Hematopoietic multipotent progenitor cell (in vitro differentiated cells): ENCODE measurements at regions not wholly inside any gene's neighbourhood (a gene's known extent, or its start where the extent isn't known, plus 50 kb on each side); places are given as distances from the start of the nearest gene placed in this dataset.

Source experiments
- DNase-seq, 3 donors: peaks; one replicate each; pipeline ENCODE4 v3.0.0-alpha.2; 2011 to 2015; ENCODE audit warnings: low read depth in 2 of 3, low spot score in 2 of 3

DNA sequence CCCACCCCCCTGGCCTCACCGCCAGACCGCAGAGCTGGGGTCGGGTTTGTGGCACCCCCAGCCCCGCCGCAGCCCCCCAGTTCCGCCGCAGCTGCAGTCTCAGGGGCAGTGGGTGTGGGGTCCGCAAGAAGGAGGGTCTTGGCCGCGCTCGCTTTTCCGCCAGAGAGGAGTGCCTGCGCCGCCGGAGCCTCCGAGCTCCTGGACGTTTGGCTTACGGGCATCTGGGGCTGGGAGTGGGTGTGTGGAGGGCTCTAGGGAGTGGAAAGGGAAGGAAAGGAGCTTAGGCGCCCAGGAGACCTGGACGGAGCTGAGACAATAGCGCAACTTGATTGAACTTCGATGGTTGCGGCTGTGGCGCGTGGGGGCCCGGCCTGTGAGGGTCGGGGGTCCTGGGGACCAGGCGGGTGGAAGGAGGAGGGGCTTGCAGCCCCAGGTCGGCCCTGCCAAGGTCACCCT lies 88.8 kb upstream of the IPO9 start:
- DNase-seq, result no peak

DNA sequence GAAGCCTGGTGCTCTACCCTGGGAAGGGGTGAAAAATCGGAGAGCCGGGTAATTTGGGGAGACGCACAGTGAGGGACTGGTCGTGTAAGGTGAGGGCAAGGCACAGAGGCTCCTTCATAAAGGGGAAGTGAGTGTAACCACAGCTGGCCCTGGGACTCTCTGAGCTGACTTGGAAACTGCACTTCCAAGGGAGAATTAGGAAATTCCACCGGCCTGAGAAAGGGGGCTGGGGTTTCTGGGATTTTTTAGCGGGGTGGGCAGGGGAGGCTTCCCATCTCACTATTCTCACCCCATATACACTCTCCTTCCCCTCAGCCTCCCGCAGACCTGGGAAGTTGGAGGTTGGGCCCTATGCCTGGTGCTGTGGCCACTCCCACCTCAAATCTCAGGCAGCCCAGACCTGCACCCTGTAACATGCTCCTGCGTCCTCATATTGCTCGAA lies 88.3 kb upstream of the IPO9 start:
- DNase-seq, result peak in 1 of 3 donors; percentile 54

DNA sequence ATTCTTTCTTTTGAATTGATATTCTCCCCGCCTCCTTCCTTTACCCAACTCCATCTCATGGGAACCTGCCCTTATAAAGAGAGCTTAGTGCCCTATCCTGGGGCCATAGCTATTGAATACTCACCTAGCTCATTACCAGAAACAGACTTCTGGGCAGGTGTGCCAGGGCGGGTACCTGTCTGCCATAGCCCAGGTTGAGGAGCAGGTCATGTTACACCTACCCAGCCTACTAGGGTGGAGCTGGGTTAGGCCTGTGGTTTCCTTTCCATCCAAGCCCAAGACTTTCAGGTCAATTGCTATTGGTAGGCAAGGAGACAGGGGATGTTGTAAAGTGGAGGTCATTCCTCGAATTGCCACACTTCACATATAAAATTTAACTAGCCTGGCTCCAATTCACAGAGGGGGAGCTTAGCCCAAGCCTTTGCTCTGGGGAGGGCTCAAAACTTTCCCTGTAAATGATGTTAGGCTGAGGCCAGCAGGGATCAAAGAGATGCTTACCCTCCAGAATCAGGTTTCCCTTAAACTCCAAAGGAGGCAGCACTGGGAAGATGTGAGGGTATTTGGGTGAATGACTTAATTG lies 87.1 kb upstream of the IPO9 start:
- DNase-seq, result no peak

DNA sequence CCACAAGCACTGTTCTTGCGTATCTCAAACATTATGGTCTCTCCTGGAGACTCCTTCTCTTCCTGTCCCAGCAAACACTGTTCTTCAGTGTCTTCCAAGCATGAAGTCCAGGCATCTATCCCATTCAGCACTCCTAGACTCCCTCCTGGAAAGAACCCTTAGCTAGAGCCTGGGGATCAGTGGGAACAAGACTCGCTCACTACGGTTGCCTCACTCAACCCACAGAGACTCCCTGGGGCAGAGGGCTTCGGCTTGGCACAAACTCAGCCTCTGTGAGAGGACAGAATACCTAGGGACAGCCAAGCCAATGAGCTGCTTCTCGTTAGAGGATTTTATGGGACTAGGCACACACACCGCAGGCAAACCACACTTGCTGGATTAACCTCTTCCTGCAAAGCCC lies 86.5 kb upstream of the IPO9 start:
- DNase-seq, result no peak

DNA sequence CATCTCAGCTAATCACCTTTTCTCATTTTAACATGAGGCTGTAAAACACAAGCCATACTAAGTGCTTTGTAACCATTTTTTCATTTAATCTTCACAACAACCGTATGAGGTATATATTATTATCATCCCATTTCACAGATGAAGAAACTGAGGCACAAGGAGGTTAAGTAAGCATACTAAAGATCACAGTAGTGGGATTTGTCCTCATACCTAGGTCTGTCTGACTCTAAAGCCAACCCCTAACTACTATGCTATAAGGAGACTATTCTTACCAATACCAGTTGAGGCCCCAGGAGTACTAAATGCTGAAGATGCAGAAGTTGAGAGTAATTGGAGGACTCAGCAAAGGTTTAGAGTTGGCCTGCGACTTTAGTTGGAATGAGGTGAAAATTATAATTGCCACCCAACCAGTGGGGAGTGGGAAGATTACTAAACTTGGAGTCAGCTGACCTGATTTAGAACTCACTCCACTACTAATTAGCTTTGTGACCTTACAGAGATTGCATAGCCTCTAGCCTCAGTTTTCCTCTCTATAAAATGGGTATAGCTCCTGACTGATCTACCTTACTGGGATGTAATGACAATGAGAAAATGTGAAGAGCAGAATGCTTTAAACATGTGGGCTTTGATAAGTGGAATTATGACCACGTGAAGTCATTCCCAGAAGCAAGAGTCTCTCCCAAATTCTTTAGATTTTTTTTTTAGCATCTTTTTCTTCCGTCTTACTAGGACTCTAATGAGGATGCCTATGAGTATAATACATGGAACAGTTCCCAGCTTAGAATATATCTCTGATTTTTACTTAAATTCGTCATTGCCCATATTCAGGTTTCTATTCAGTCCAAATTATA lies 85.8 kb upstream of the IPO9 start:
- DNase-seq, result no peak

DNA sequence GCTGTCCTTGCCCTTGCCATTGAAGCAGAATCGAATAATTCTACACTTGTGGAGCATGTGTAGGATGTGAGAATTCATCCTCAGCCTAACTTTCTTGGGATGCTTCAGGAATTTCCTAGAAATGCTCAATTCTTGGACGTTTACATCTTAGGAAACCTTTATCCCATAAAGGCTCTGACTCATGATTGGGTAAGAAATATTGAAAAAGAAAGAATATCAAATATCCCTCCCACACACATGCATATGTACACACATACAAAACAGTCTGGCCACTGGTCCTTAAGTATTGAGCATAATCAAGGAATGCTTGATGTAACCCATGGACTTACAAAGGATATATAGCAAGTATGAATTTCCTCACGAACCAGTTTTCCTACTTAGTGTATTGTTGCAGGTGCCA lies 83.9 kb upstream of the IPO9 start:
- no peak for DNase-seq

DNA sequence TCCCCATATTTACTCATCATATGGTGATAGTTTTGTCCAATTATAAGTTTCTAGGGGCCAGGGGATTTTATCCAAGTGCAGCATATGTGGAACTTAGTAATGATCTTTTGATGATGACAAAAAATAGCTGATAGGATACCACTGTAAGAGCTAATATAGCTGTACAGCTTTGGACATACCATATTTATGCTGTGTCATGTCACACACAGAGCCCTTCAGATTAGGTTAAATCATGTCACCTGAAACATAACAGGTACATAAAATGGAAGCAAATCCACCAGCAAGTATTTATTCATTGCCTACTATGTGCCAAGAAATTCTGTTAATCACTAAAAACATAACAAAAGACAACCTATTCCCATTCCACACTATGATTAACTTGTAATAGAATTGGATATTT lies 82.8 kb upstream of the IPO9 start:
- no peak for DNase-seq

DNA sequence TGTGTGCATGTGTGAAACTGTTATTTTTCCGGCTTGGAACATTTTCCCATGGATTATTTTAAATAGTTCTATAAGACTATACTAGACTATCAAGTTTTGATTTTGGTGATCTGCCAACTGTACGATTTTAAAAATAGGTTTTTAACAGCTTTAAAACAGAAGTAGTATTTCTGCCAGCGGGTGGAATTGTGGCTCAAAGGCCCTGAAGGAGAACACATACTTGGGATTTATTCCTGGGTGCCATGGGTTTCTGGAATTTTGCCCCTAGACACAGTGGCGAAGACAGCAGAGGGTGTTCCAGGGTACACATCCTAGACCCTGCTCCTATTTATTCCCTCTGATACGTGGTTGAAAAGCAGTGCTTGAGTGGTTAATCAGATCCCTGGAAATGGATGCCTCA lies 81.7 kb upstream of the IPO9 start:
- no peak for DNase-seq

DNA sequence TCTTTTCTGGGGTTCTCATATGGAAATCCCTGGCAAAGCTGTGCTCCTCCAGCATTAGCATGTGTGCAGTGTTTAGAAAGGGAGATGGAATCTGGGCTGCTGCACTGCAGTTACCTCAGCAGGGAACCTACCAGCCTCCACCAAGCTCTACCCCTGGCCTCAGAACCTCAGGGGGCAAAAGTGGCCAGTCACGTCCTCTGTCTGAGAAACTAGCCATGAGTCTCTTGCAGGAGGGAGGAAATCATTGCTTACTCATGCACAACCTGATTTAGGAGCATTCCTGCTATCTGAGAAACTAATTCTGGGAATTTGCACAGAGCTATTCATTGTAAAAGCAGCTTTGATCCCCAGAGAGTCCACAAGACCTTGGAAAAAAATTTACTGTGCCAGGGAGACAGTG lies 80.6 kb upstream of the IPO9 start:
- no peak for DNase-seq

DNA sequence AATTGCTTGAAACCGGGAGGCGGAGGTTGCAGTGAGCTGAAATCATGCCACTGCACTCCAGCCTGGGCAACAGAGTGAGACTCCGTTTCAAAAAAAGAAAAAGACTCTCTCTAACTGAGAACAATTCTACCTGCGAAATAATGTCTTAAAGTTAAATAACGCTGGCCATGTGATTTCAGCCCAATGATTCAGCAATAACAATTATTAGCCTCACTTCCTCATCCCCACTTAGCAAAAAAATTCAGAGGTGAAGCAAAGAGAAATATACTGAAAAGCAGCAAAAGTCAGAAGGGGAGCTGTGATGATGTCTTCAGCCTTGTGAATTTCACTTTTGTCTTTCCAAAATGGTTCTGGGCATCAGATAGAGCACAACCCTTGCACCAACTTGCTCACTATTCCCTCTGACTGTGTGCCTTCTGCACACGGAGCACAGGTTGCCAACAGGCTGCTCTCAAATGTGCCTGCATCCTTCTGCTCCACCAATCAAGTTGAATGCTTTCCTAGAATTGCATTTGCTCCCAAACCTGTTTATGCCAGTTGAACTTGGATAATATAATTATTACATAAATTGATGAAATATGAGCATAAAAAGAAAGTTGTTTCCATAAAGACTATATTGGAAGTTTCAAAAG lies 79.8 kb upstream of the IPO9 start:
- peak in 2 of 3 donors; percentile 18 to 59 for DNase-seq

DNA sequence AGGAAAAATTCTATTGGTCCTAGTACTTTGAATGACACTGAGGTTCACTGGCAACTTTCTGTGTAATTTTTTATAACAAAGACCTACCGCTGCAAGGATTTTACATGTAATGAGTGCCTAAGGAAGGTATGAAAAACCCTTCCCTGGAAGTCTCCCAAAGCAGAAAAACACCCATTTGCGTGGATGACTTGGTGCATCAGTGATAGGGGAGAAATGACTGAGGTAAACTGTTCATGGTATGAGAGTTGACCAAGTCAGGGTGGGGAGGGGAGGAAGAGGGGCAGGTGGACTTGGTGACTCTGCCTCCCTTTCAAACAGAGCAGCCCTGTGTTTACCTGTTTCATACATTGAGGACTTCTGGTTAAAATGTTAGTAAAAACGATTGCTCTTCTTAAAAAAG lies 78.8 kb upstream of the IPO9 start:
- DNase-seq, result peak in 1 of 3 donors; percentile 21

DNA sequence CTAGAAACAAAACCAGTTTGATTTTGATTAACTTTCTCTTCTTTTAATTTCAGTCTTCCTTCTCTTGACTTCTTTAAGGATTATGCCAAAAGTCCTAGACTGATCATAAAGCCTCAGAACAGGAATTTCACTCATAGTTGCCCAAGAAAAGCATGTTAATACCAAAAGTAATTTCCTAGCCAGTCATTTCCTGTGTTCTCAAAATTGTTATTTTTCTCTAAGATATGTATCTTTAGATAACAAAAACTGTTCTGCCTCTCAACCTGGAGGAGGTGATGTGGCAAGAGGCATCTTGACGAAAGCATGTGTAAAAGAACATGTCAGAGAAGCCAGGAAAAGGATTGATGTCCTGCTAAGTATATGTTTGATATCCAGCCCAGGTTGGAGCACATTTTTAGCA lies 78.0 kb upstream of the IPO9 start:
- DNase-seq, result no peak

DNA sequence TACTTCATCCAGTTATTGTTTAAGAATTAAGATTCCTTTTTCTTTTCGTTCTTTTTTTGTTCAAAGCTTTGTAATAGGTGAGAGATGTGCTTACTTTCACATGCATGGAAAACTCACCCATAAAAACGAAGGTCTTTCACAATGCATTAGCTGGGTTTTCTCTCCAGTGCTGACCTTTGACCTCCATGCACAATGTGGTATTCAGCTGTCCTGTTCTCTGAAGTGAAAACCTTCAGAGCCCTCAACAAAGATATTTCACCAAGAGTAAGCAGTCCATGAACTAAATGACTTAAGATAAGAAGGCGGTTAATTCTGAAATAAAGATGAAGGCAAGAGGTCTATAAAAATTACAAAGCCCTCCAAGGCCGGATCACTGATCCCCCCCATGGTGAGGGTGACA lies 77.1 kb upstream of the IPO9 start:
- DNase-seq, result no peak

DNA sequence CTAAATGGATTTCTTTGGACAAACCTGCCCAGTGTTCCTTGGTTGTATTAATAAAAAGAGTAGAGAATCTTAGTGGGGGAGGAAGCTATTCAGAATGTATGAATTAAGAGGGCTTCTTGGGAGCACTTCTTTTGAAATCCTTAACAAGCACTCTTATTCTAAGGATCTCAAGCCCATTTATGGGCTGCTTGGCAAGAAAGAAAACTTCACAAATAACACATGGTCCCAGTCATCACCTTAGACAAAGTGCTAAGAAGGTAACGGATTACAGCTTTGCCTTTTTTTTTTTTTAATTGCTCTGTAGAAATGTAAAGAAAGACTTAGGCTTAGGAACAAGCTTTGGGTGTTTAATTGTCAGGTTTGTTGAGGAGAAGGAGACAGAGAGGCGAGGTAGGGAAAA lies 76.6 kb upstream of the IPO9 start:
- no peak for DNase-seq

DNA sequence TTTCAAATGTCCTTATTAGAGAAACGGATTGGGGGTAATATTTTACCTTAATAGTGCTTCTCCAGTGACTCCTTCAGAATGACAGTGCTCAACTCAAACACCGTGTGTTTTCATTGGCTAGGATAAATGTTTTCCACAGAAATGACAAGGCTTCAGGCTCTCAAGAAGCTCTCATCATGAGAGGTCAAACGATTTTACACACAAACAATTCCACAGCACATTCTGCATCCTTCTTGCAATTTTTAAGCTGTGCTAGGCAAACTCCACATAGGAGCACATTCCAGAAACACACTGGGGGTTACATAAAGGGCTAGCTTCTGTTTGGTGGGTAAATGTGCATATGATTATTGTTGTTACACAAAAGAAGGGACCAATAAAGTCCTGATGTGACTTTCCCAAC lies 75.5 kb upstream of the IPO9 start:
- no peak for DNase-seq

DNA sequence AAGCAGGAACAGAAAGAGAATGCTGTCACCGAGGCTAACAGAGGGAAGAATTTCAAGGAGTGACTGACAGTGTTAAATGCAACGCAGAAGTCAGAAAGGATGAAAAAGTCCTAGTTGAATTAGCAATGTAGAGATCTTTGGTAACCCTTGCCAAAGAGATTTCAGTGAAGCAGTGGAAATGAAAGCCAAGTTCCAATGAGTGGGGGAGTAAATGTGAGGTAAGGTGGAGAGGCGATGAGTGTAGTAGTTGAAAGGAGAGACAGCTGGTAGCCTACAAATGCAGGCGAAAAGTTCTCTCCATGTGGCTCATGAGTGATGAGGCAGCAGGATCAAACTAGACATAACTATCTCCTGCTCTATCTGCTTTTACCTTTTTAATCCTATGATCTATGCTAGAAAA lies 74.6 kb upstream of the IPO9 start:
- DNase-seq, result no peak

DNA sequence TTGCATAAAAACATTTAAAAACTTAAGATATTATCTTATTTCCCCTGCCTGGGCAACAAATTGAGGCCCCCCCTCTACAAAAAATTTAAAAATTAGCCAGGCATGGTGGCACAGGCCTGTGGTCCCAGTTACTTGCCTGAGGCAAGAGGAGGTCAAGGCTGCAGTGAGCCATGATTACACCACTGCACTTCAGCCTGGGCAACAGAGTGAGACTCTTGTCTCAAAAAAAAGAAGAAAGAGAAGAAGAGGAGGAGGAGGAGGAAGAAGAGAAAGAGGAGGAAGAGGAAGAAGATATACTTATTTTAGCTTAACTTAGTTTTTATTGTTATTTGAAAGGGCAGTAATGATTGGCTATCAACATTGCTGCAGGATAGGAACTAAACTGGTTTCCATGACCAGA lies 73.8 kb upstream of the IPO9 start:
- DNase-seq, result no peak

DNA sequence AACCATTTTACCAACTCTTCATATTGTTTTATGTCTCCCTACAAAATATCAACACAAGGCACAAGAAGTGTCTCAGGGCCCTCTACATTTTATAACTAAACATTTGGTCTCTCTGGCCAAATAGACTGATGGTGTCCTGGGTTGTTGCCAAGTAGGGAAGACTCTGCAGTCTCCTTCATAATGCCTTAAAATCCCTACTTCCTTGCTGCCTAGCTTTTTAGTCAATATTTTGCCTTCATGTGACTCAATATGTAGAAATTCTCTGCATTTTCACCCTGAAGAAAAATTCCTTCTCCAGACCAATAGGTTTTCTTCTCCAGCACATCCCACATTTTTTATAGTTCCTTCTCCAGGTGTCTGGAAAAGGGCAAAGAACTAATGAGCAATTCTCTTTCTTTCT lies 72.6 kb upstream of the IPO9 start:
- DNase-seq, result no peak

DNA sequence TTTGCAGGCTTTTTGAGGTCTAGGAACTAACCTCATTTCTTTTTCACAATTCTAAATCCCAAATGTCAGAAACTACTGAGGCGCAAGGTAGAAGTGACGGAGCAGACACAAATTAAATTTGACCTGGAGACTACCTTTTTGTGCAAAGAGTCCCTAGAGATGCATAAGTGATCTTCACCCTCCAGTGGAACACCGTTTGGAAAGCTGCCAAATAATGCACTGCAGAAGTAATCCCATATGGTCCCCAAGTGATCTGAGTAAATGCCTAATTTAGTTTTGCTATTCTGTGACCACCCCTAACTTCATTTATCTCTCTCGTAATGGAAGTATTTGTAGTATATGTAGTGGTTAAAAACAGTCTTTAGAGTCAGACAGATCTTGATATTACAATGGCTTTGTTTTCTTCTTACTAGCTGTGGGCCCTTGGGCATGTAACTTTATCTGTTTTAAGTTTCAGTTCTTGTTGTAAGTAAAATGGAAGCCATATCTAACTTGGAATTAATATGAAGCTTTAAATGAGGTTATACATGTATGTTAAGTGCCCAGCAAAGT lies 70.4 kb upstream of the IPO9 start:
- no peak for DNase-seq

DNA sequence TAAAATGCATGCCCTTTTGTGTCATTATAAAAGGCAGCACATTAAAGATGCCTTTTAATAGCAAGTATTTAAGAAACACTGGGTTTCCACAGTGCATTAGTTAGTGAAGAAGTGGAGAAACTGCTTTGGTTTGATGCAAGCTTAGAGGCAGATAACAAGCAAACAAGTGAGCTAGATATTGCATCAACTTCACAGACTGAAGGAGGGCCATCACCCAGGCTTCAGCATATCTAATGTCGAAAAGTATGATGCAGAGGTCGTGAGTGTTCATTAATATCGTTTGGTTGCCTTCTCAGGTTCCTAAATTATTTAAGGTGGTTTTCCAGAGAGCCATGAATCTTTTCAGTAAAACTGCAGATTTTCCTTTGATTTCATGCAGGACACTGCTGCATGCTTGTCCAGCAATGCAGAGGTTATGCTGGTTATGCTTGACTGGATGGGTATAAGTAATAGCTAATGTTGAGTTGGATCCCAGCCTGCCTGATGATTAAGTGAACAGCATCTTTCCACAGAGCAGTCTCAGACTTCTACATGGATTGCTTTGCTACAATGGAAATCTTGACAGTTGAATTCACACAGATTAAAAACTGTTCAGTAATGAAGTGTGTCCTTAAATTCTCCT lies 69.7 kb upstream of the IPO9 start:
- no peak for DNase-seq

DNA sequence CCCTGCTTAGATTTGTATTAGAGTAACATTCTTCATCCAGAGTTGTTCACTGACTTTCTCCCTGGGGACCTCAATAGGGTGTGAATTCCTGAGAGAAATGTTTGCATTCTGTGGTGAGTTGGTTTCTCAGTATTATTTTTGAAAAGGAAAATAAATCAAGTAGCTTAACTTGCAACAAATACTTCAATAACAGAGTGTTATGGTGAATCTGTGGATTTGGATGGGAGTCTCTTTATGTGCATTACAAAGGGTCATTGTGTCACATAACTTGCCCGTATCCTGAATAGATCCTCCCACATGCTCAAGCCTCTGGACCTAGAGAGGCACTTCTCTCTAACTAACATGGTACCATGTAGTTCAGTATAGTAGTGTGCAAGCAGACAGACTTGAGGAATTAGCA lies 68.4 kb upstream of the IPO9 start:
- DNase-seq, result no peak
